Trophoblast cell (in vitro differentiated cells and primary cell): ENCODE measurements at regions not wholly inside any gene's neighbourhood (a gene's known extent, or its start where the extent isn't known, plus 50 kb on each side); places are given as distances from the start of the nearest gene placed in this dataset.

ENCODE experiments used
- DNase-seq, 2 donors: peaks; one replicate each; pipeline ENCODE4 v3.0.0-alpha.2; 2016
- H2AFZ ChIP-seq: 2 replicates; pipeline ENCODE4 v1.6.1; 2013; ENCODE audit warnings: low read length, moderate library complexity, mild to moderate bottlenecking; ENCODE audit not compliant: insufficient read depth, poor library complexity
- H2AK5ac ChIP-seq: 2 replicates; pipeline ENCODE4 v1.6.1; 2013; ENCODE audit warnings: mild to moderate bottlenecking, low read length
- H2BK120ac ChIP-seq: 2 replicates; pipeline ENCODE4 v1.6.1; 2013; ENCODE audit warnings: low read length, mild to moderate bottlenecking, moderate library complexity; ENCODE audit not compliant: insufficient read depth, poor library complexity
- H2BK12ac ChIP-seq: 2 replicates; pipeline ENCODE4 v1.6.1; 2013; ENCODE audit warnings: mild to moderate bottlenecking, low read length, moderate library complexity
- H2BK5ac ChIP-seq: 2 replicates; pipeline ENCODE4 v1.6.1; 2013; ENCODE audit warnings: low read length, low read depth, moderate library complexity, mild to moderate bottlenecking; ENCODE audit not compliant: poor library complexity
- H3K14ac ChIP-seq: 2 replicates; pipeline ENCODE4 v1.6.1; 2013; ENCODE audit warnings: mild to moderate bottlenecking, low read length
- H3K18ac ChIP-seq: 2 replicates; pipeline ENCODE4 v1.6.1; 2013; ENCODE audit warnings: mild to moderate bottlenecking, low read length
- H3K23ac ChIP-seq: 2 replicates; pipeline ENCODE4 v1.6.1; 2013; ENCODE audit warnings: low read length
- H3K27ac ChIP-seq: 2 replicates; pipeline ENCODE4 v1.5.1; 2013; ENCODE audit warnings: low read depth, mild to moderate bottlenecking, inconsistent platforms, low read length, moderate library complexity
- H3K27me3 ChIP-seq: 2 replicates; pipeline ENCODE4 v1.6.1; 2013; ENCODE audit warnings: inconsistent platforms, mild to moderate bottlenecking, low read length, moderate library complexity; ENCODE audit not compliant: insufficient read depth
- H3K36me3 ChIP-seq, 2 experiments: 1 replicate in 1 of 2; 2 replicates in 1 of 2; pipeline ENCODE4 v1.6.1; 2013; ENCODE audit warnings: low read length in 2 of 2, mild to moderate bottlenecking in 2 of 2, moderate library complexity in 1 of 2; ENCODE audit not compliant: insufficient read depth in 2 of 2, control insufficient read depth in 1 of 2
- H3K4ac ChIP-seq: 2 replicates; pipeline ENCODE4 v1.6.1; 2013; ENCODE audit warnings: low read depth, mild to moderate bottlenecking, low read length, moderate library complexity
- H3K4me1 ChIP-seq, 2 experiments: 1 replicate in 1 of 2; 2 replicates in 1 of 2; pipeline ENCODE4 v1.6.1; 2013; ENCODE audit warnings: low read length in 2 of 2, mild to moderate bottlenecking in 2 of 2, moderate library complexity in 1 of 2; ENCODE audit not compliant: insufficient read depth in 2 of 2, control insufficient read depth in 1 of 2
- H3K4me2 ChIP-seq: 2 replicates; pipeline ENCODE4 v1.6.1; 2013; ENCODE audit warnings: inconsistent platforms, mild to moderate bottlenecking, low read length, moderate library complexity
- H3K4me3 ChIP-seq: 2 replicates; pipeline ENCODE4 v1.5.1; 2013; ENCODE audit warnings: mild to moderate bottlenecking, low read depth, low read length, inconsistent platforms
- H3K79me1 ChIP-seq: one replicate; pipeline ENCODE4 v1.6.1; 2013; ENCODE audit warnings: low read length
- H3K79me2 ChIP-seq: 2 replicates; pipeline ENCODE4 v1.6.1; 2013; ENCODE audit warnings: low read length, mild to moderate bottlenecking; ENCODE audit not compliant: control insufficient read depth, insufficient read depth, poor library complexity
- H3K9ac ChIP-seq: 2 replicates; pipeline ENCODE4 v1.6.1; 2013; ENCODE audit warnings: mild to moderate bottlenecking, low read length
- H3K9me3 ChIP-seq: 2 replicates; pipeline ENCODE4 v1.6.1; 2013; ENCODE audit warnings: low read depth, mild to moderate bottlenecking, control low read depth, inconsistent platforms, low read length; ENCODE audit not compliant: insufficient read depth
- H4K12ac ChIP-seq: 2 replicates; pipeline ENCODE4 v1.6.1; 2013; ENCODE audit warnings: low read depth, mild to moderate bottlenecking, low read length, moderate library complexity
- H4K8ac ChIP-seq: 2 replicates; pipeline ENCODE4 v1.6.1; 2013; ENCODE audit warnings: low read depth, mild to moderate bottlenecking, low read length, moderate library complexity
- H4K91ac ChIP-seq: one replicate; pipeline ENCODE4 v1.6.1; 2013; ENCODE audit warnings: low read depth, mild to moderate bottlenecking, low read length, moderate library complexity
- WGBS: extraction: QIAGEN DNeasy Blood & Tissue Kit; methylation state at CpG from one replicate; pipeline ENCODE4 v1.1.7; 2013; ENCODE audit warnings: missing lambda C conversion rate; ENCODE audit not compliant: insufficient read length, insufficient coverage; ENCODE audit errors: extremely low coverage; 5-methylcytosine and 5-hydroxymethylcytosine counted together

DNA sequence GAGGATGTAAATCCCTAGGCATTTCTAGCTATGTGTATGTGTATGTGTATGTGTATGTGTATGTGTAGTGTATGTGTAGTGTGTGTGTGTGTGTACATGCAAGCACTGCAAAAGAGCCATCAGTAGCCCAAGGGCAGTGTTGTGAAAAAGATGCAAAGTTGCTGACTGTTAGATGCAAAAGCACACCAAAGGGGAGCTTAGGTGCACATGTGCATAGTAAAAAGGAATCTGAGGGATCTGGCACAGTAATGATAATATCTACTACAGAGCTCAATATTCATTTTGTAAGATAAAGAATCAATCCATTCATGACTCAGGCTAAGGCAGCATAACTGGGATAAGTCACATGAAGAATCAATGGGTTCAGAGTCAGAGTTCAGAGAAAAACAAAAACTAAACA lies 80.2 kb downstream of the TMEM47 start:
- no peak overlapping the region for H3K23ac ChIP-seq
- no peak overlapping the region for H3K27ac ChIP-seq
- H2BK5ac ChIP-seq: no peak overlapping the region
- H3K9me3 ChIP-seq: no peaks in the 10 kb centered on the region
- H3K4ac ChIP-seq: no peak overlapping the region
- H4K8ac ChIP-seq: no peak overlapping the region
- H3K79me2 ChIP-seq: no peaks in the 10 kb centered on the region
- H2BK12ac ChIP-seq: no peak overlapping the region
- H3K9ac ChIP-seq: no peak overlapping the region
- no peak overlapping the region for H2AFZ ChIP-seq
- no peak overlapping the region for H2BK120ac ChIP-seq
- no peaks in the 10 kb centered on the region for H3K79me1 ChIP-seq
- H3K4me3 ChIP-seq: no peak overlapping the region
- no peaks in the 10 kb centered on the region for H3K4me1 ChIP-seq
- no peaks in the 10 kb centered on the region for H3K27me3 ChIP-seq
- H2AK5ac ChIP-seq: no peak overlapping the region
- H4K12ac ChIP-seq: no peak overlapping the region
- no peak overlapping the region for H4K91ac ChIP-seq
- no peak overlapping the region for H3K4me2 ChIP-seq
- H3K36me3 ChIP-seq: no peaks in the 10 kb centered on the region
- H3K18ac ChIP-seq: no peak overlapping the region
- DNase-seq: no peak
- H3K14ac ChIP-seq: no peak overlapping the region

DNA sequence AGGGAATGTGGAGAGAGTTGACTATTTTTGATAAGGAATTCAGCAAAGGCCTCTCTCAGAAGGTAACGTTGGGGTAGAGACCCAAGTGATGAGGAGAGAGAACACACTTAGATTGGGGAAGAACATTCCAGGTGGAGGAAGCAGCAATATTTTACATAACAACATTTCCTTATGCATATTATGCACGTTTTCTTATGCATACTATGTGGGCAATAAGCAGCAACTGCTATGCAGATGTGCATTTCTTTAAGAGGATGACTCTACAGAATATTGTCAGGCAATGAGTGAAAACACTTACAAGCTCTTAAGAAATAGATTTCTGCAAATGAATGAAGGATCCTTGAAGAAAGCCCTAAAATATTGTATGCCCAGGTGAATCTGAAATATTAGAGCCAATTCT lies 91.1 kb downstream of the TMEM47 start:
- DNase-seq: no peak
- Histone ChIP-seq H2AK5ac (no peak overlapping the region), H3K36me3 (no peaks in the 10 kb centered on the region), H4K12ac (no peak overlapping the region), H2AFZ (no peak overlapping the region), H3K18ac (no peak overlapping the region), H4K91ac (no peak overlapping the region), H2BK12ac (no peak overlapping the region), H3K23ac (no peak overlapping the region), H3K9ac (no peak overlapping the region), H3K4ac (no peak overlapping the region), H3K79me1 (no peaks in the 10 kb centered on the region), H3K27me3 (no peaks in the 10 kb centered on the region), H3K9me3 (no peaks in the 10 kb centered on the region), H3K4me3 (no peak overlapping the region), H3K4me2 (no peak overlapping the region), H3K14ac (no peak overlapping the region), H3K27ac (no peak overlapping the region), H4K8ac (no peak overlapping the region), H3K4me1 (no peaks in the 10 kb centered on the region), H2BK5ac (no peak overlapping the region), H2BK120ac (no peak overlapping the region), H3K79me2 (no peaks in the 10 kb centered on the region)
- no CpG with 5 or more reads among the region's 2 CpGs for WGBS

DNA sequence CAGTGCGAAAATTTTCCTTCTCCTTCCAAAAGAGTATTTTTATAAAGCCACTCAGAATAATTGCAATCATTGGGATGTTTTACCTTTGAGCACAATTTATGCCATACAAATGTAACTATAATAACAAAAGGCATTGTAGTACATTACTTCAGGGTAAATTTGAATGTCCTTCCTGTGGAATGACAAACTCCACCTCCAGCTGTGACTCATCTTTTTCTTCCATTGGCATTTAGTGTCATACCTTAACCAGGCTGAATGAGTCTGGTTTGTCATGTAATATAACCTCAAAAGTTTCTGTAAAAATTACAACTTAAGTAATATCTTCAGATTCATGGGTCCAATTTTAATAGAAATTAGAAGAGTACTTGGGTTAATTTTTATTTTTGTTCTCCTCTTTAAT lies 93.3 kb downstream of the TMEM47 start:
- H3K27me3 ChIP-seq: no peaks in the 10 kb centered on the region
- H3K27ac ChIP-seq: no peak overlapping the region
- H3K9me3 ChIP-seq: no peaks in the 10 kb centered on the region
- H3K4me2 ChIP-seq: no peak overlapping the region
- no peak overlapping the region for H3K4me3 ChIP-seq
- H2BK12ac ChIP-seq: no peak overlapping the region
- no peaks in the 10 kb centered on the region for H3K4me1 ChIP-seq
- WGBS: no CpG with 5 or more reads among the region's 1 CpG
- H3K9ac ChIP-seq: no peak overlapping the region
- no peaks in the 10 kb centered on the region for H3K36me3 ChIP-seq
- H4K91ac ChIP-seq: no peak overlapping the region
- H2AFZ ChIP-seq: no peak overlapping the region
- no peak overlapping the region for H3K23ac ChIP-seq
- H2BK5ac ChIP-seq: no peak overlapping the region
- no peaks in the 10 kb centered on the region for H3K79me1 ChIP-seq
- no peaks in the 10 kb centered on the region for H3K79me2 ChIP-seq
- no peak overlapping the region for H3K4ac ChIP-seq
- H2AK5ac ChIP-seq: no peak overlapping the region
- no peak for DNase-seq
- no peak overlapping the region for H2BK120ac ChIP-seq
- no peak overlapping the region for H3K14ac ChIP-seq
- H4K12ac ChIP-seq: no peak overlapping the region
- no peak overlapping the region for H3K18ac ChIP-seq
- H4K8ac ChIP-seq: no peak overlapping the region

DNA sequence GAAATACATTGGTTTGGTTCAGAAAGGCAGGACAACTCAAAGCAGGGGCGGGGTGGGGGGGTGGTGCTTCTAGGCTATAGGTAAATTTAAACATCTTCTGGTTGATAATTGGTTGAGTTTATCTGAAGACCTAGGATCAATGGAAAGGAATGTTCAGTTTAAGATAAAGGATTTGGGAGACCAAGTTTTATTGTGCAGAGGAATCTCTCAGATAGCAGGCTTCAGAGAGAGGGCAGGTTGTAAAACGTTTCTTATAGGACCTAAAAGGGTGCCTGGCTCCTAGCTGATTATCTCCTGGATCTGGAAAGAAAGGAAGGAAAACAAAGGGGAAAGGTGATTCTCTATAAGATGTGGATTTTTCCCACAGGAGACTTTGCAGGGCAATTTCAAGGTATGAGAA lies 94.0 kb downstream of the TMEM47 start:
- H4K91ac ChIP-seq: no peak overlapping the region
- no peak overlapping the region for H2AFZ ChIP-seq
- H3K14ac ChIP-seq: no peak overlapping the region
- H3K4me2 ChIP-seq: no peak overlapping the region
- H2BK5ac ChIP-seq: no peak overlapping the region
- H3K4me1 ChIP-seq: no peaks in the 10 kb centered on the region
- H3K4me3 ChIP-seq: no peak overlapping the region
- no peak overlapping the region for H2BK12ac ChIP-seq
- H3K9ac ChIP-seq: no peak overlapping the region
- H4K12ac ChIP-seq: no peak overlapping the region
- no peak overlapping the region for H2AK5ac ChIP-seq
- H3K23ac ChIP-seq: no peak overlapping the region
- no CpG with 5 or more reads among the region's 2 CpGs for WGBS
- H4K8ac ChIP-seq: no peak overlapping the region
- H3K36me3 ChIP-seq: no peaks in the 10 kb centered on the region
- no peak overlapping the region for H3K27ac ChIP-seq
- no peaks in the 10 kb centered on the region for H3K79me1 ChIP-seq
- no peaks in the 10 kb centered on the region for H3K27me3 ChIP-seq
- H3K9me3 ChIP-seq: no peaks in the 10 kb centered on the region
- DNase-seq: no peak
- no peak overlapping the region for H3K18ac ChIP-seq
- no peak overlapping the region for H2BK120ac ChIP-seq
- no peak overlapping the region for H3K4ac ChIP-seq
- no peaks in the 10 kb centered on the region for H3K79me2 ChIP-seq

DNA sequence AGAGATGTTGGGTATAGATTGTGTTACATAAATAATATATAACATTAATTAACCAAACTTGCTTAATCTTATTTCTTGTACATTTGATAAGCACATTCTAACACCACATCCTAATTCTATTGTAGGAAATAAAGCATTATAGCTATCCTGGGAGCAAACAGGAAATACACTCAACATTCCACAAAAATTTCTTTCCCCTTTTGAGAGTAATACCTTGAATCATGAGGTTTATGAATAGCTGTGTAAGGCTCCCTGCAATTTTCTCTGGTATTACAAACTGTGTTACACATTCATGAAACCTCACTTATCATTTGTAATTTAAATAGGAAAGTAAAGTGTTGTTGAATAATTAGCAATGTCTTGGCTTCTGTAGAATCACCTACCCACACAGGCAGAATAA lies 95.1 kb downstream of the TMEM47 start:
- no peak overlapping the region for H3K23ac ChIP-seq
- H4K8ac ChIP-seq: no peak overlapping the region
- no peak overlapping the region for H2BK5ac ChIP-seq
- H2BK12ac ChIP-seq: no peak overlapping the region
- H4K91ac ChIP-seq: no peak overlapping the region
- no peaks in the 10 kb centered on the region for H3K9me3 ChIP-seq
- no peak overlapping the region for H3K4me3 ChIP-seq
- no peak overlapping the region for H3K14ac ChIP-seq
- no peak overlapping the region for H3K4me2 ChIP-seq
- H3K4me1 ChIP-seq: no peaks in the 10 kb centered on the region
- H2AK5ac ChIP-seq: no peak overlapping the region
- H3K4ac ChIP-seq: no peak overlapping the region
- H4K12ac ChIP-seq: no peak overlapping the region
- H3K27me3 ChIP-seq: no peaks in the 10 kb centered on the region
- H2BK120ac ChIP-seq: no peak overlapping the region
- H3K79me2 ChIP-seq: no peaks in the 10 kb centered on the region
- H3K9ac ChIP-seq: no peak overlapping the region
- DNase-seq: no peak
- H3K36me3 ChIP-seq: no peaks in the 10 kb centered on the region
- no peak overlapping the region for H3K18ac ChIP-seq
- no peak overlapping the region for H3K27ac ChIP-seq
- H3K79me1 ChIP-seq: no peaks in the 10 kb centered on the region
- H2AFZ ChIP-seq: no peak overlapping the region
